KOPT-K1 (cell line): ENCODE measurements at regions not wholly inside any gene's neighbourhood (a gene's known extent, or its start where the extent isn't known, plus 50 kb on each side); places are given as distances from the start of the nearest gene placed in this dataset.
"Not testable (repeated sequence)": the region's sequence is repeated elsewhere in the genome, so short reads cannot be mapped to it uniquely, and the experiment has no call there.

Experiments
- H3K27ac ChIP-seq: fragments of 200-600 bp; sonication (generic); 2 replicates; pipeline ENCODE4 v1.5.1; 2016; ENCODE audit warnings: antibody characterized with exemption, mild to moderate bottlenecking, low read depth, low read length; ENCODE audit not compliant: poor library complexity, severe bottlenecking
- H3K36me3 ChIP-seq: fragments of 200-600 bp; sonication (generic); 2 replicates; pipeline ENCODE4 v1.5.1; 2017; ENCODE audit warnings: antibody characterized with exemption, mild to moderate bottlenecking, low read length, moderate library complexity; ENCODE audit not compliant: insufficient read depth
- H3K9me3 ChIP-seq: fragments of 200-600 bp; sonication (generic); 2 replicates; pipeline ENCODE4 v1.5.1; 2017; ENCODE audit warnings: antibody characterized with exemption, low read length, mild to moderate bottlenecking; ENCODE audit not compliant: insufficient read depth, poor library complexity, severe bottlenecking

DNA sequence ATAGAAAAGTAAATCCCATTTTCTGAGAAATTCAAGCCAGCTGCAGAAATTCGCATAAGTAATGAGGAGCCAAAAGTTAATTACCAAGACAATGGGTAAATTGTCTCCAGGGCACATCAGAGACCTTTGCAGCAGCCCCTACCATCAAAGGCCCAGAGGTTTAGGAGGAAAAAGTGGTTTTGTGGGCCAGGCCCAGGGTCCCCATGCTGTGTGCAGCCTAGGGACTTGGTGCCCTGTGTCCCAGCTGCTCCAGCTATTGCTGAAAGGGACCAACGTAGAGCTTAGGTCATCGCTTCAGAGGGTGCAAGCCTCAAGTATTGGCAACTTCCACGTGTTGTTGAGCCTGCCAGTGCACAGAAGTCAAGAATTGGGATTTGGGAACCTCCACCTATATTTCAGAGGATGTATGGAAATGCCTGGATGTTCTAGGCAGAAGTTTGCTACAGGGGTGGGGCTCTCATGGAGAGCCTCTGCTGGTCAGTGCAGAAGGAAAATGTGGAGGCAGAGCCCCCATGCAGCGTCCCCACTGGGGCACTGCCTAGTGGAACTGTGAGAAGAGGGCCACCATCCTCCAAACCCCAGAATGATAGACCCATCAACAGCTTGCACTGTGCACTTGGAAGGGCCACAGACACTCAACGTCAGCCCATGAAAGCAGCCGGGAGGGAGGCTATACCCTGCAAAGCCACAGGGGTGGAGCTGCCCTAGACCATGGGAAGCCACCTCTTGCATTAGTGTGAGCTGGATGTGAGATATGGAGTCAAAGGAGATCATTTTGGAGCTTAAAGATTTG is 731.3 kb upstream of the GRAMD2B start:
- not testable (repeated sequence) for H3K9me3 ChIP-seq, H3K27ac ChIP-seq, H3K36me3 ChIP-seq

DNA sequence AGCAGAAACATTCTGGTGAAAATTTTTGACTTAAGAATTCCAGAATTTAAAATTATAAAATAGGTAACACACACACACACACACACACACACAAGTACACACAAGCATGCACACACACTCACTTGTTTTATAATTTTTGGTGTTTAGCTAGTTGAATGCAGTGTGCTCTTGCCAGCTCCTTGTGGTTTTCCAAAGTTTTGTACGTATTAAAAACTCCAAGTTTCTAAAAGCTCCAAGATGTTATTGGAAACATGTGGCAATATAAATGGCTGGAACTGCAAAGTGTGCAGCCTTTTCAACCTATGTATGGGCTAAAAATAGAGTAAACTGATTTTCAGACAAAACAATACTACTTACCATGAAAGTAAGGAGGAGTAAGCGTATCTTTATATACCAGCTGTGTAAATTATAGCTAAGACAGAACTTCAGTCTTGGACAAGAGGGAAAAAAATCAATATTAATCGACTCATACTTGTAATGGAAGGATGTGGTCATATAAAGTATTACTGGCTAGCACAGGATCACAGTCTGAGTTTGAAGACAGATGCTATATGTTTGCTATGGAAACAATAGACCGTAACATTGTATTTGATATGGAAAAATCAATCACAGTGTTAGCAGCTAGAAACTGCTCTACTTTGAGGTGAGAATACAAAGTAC is 727.1 kb upstream of the GRAMD2B start:
- Histone ChIP-seq H3K9me3 (no peaks in the 10 kb centered on the region), H3K27ac (no peak overlapping the region), H3K36me3 (no peaks in the 10 kb centered on the region)

GRCh38 chr5:125696762-125697161 is 726.4 kb upstream of the GRAMD2B start:
- Histone ChIP-seq H3K9me3 (no peaks in the 10 kb centered on the region), H3K27ac (no peak overlapping the region), H3K36me3 (no peaks in the 10 kb centered on the region)

GRCh38 chr5:125698420-125698819 is 724.8 kb upstream of the GRAMD2B start:
- Histone ChIP-seq H3K9me3 (no peaks in the 10 kb centered on the region), H3K36me3 (no peaks in the 10 kb centered on the region), H3K27ac (no peak overlapping the region)

GRCh38 chr5:125699860-125700259 is 723.3 kb upstream of the GRAMD2B start:
- no peaks in the 10 kb centered on the region for H3K9me3 ChIP-seq
- no peaks in the 10 kb centered on the region for H3K36me3 ChIP-seq
- no peak overlapping the region for H3K27ac ChIP-seq

DNA sequence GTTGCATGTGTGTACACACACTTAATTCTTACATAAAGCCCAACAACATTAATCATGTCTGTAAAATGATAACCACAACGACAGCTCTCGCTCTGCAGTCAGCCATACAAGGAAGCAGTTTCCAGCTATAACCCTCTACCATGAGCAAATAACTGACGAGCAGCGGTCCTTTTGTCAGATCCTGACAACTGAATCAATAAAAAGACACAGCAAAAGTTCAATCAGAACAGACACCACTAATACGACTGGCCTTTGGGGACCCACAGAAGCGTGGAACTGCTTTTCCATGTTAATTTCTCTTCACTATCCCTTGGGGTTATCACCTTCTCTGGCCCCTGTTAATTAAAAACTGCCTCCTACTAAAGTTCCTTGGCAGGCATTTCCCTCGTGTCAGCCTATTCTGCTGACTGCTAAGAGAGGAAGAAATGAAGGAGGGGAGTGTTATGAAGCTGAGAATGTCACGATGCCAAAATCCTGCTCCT is 722.8 kb upstream of the GRAMD2B start:
- Histone ChIP-seq H3K36me3 (no peaks in the 10 kb centered on the region), H3K9me3 (no peaks in the 10 kb centered on the region), H3K27ac (no peak overlapping the region)

DNA sequence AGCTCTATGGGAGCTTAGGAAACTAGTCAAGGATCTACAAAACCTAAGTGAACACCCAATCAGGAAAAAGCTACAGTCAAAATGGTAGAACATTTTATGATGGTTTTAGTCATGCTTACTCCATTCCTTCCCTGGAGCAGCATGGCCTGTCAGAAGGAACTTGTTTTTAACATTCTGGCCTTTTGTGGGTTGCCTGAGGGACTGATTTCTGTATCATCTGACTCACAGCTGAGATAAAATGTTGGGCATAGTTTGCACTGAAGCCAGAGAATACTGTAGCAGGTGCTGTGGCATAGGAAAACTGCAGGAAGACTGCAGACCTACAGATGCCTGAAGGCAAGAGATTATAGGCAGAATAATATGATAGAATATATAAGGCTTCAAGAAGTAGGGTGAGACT is 719.6 kb upstream of the GRAMD2B start:
- Histone ChIP-seq H3K36me3 (no peaks in the 10 kb centered on the region), H3K27ac (no peak overlapping the region), H3K9me3 (no peaks in the 10 kb centered on the region)

GRCh38 chr5:125704888-125705287 is 718.3 kb upstream of the GRAMD2B start:
- Histone ChIP-seq H3K9me3 (no peaks in the 10 kb centered on the region), H3K36me3 (no peaks in the 10 kb centered on the region), H3K27ac (no peak overlapping the region)

GRCh38 chr5:125708583-125708982 is 714.6 kb upstream of the GRAMD2B start:
- Histone ChIP-seq H3K9me3 (no peaks in the 10 kb centered on the region), H3K36me3 (no peaks in the 10 kb centered on the region), H3K27ac (no peak overlapping the region)

GRCh38 chr5:125710745-125711144 is 712.5 kb upstream of the GRAMD2B start:
- H3K9me3 ChIP-seq = no peaks in the 10 kb centered on the region
- no peaks in the 10 kb centered on the region for H3K36me3 ChIP-seq
- H3K27ac ChIP-seq = no peak overlapping the region

DNA sequence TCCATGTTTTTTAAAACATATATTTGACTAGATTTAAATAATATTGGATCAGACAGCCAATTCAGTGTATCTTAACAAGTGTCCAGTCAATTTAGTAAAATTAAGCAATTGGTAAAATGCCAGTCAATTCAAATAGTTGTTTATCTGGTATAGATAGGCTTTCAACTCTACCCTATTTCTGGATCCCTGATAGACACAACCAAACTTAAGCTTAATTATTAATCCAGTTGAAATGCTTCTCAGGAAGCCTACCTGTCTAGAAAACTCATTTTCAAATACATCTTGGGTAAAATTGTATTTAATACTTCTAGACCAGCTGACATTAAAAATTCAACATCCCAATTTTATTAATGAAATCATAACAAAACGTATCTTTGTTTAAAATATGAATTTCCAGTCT is 710.8 kb upstream of the GRAMD2B start:
- Histone ChIP-seq H3K36me3 (no peaks in the 10 kb centered on the region), H3K9me3 (no peaks in the 10 kb centered on the region), H3K27ac (no peak overlapping the region)

GRCh38 chr5:125713109-125713805 is 710.0 kb upstream of the GRAMD2B start:
- Histone ChIP-seq H3K36me3 (no peaks in the 10 kb centered on the region), H3K27ac (no peak overlapping the region), H3K9me3 (no peaks in the 10 kb centered on the region)

DNA sequence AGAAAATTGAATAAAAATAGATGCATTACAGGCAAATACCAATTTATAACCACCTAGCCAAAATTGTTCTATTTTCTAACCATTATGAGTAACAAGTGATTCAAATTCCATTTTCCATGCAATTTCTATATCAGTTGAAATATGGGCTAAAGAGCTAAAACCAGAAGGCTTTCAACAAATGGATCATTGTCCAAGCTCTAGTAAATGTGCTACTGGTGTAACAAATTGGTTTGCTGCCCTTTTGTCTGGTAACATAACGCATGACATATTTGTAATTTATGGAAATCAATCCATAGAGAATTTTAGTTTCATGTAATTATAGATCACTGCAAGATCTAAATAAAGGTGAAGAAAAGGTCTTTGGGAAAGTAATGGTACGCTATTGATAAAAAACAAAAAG is 708.0 kb upstream of the GRAMD2B start:
- Histone ChIP-seq H3K27ac (no peak overlapping the region), H3K36me3 (no peaks in the 10 kb centered on the region), H3K9me3 (no peaks in the 10 kb centered on the region)

- H3K9me3 ChIP-seq = no peaks in the 10 kb centered on the region
- H3K36me3 ChIP-seq = no peaks in the 10 kb centered on the region
- no peak overlapping the region for H3K27ac ChIP-seq
Measured at GRCh38 chr5:125717209-125717608, 706.0 kb upstream of the GRAMD2B start.

DNA sequence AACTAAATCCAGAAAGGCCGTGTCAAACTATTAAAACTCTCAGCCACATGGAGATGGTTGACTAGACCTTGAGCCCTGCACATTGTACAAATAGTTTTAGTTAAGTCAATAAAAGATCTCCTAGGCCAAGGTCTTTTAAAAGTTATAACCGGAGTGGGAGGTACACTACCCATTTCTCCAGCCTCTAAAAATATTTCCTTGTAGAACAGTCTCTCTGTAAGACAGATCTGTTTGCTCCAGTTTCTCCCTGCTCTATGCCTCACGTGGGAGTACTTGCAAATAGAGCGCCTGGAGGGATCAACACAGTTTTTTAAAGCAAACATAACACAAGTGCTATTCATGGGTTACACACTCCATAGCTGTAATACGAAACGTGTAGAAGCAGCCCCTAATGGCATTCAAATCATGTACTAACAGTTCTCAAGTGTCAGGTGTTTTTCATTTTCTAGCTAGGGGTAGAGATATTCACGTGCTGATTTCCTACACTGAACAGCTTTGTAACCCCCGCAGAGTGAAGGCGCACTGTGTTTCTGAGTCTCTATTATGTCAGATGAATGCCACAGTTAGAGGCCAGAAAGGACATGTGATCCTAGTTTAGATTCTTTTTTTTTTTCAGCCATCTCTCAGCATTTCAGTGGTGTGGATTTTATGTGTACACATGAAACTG is 703.4 kb upstream of the GRAMD2B start:
- Histone ChIP-seq H3K9me3 (no peaks in the 10 kb centered on the region), H3K27ac (no peak overlapping the region), H3K36me3 (no peaks in the 10 kb centered on the region)
